T-helper 9 cell (primary cell): ENCODE measurements at regions not wholly inside any gene's neighbourhood (a gene's known extent, or its start where the extent isn't known, plus 50 kb on each side); places are given as distances from the start of the nearest gene placed in this dataset.

Experiments
- DNase-seq: peaks from one replicate; pipeline ENCODE4 v3.0.0-alpha.2; 2020

GRCh38 chr13:33373624-33374023 is 88.1 kb upstream of the STARD13 start:
- no peak for DNase-seq

- no peak for DNase-seq
Measured at GRCh38 chr13:33375421-33375820, 89.9 kb upstream of the STARD13 start.

- DNase-seq: no peak
Measured at GRCh38 chr13:33376212-33376611, 90.7 kb upstream of the STARD13 start.

- no peak for DNase-seq
Measured at GRCh38 chr13:33377411-33377810, 91.9 kb upstream of the STARD13 start.

GRCh38 chr13:33377825-33378224 is 92.3 kb upstream of the STARD13 start:
- no peak for DNase-seq

- DNase-seq: no peak
Measured at GRCh38 chr13:33379608-33380007, 94.1 kb upstream of the STARD13 start.

- DNase-seq: no peak
Measured at GRCh38 chr13:33380487-33381079, 95.0 kb upstream of the STARD13 start.

GRCh38 chr13:33381180-33381579 is 95.6 kb upstream of the STARD13 start:
- no peak for DNase-seq

- DNase-seq: no peak
Measured at GRCh38 chr13:33381906-33382305, 96.4 kb upstream of the STARD13 start.

- DNase-seq: no peak
Measured at GRCh38 chr13:33383724-33384577, 98.4 kb upstream of the STARD13 start.

GRCh38 chr13:33388286-33388998 is 102.9 kb upstream of the STARD13 start:
- no peak for DNase-seq

- DNase-seq: no peak
Measured at GRCh38 chr13:33392794-33393405, 107.3 kb upstream of the STARD13 start.

GRCh38 chr13:33394294-33394932 is 108.9 kb upstream of the STARD13 start:
- DNase-seq: no peak

- DNase-seq: no peak
Measured at GRCh38 chr13:33401238-33401637, 115.7 kb upstream of the STARD13 start.

GRCh38 chr13:33402975-33403374 is 117.4 kb upstream of the STARD13 start:
- DNase-seq: no peak

GRCh38 chr13:33403807-33404362 is 118.3 kb upstream of the STARD13 start:
- no peak for DNase-seq

- no peak for DNase-seq
Measured at GRCh38 chr13:33405371-33405770, 119.8 kb upstream of the STARD13 start.

GRCh38 chr13:33409673-33410510 is 124.3 kb upstream of the STARD13 start:
- no peak for DNase-seq

GRCh38 chr13:33410619-33411018 is 125.1 kb upstream of the STARD13 start:
- no peak for DNase-seq

GRCh38 chr13:33411312-33411711 is 125.8 kb upstream of the STARD13 start:
- no peak for DNase-seq

- no peak for DNase-seq
Measured at GRCh38 chr13:33415822-33416221, 130.3 kb upstream of the STARD13 start.
